Liver (tissue), 8 donors: ENCODE measurements at regions not wholly inside any gene's neighbourhood (a gene's known extent, or its start where the extent isn't known, plus 50 kb on each side); places are given as distances from the start of the nearest gene placed in this dataset.

Experiments used
- DNase-seq: peaks from one replicate; pipeline ENCODE4 v3.0.0-alpha.2; 2017; ENCODE audit warnings: low spot score
- H3K27ac ChIP-seq, 2 donors: one replicate each; pipeline ENCODE4 v1.7.0; 2013; ENCODE audit warnings: inconsistent platforms in 2 of 2, low read length in 2 of 2, control low read depth in 1 of 2, low read depth in 1 of 2, mild to moderate bottlenecking in 1 of 2
- H3K27me3 ChIP-seq, 4 donors: one replicate each; pipeline versions ENCODE4 v1.6.1 to v1.7.0; 2013; ENCODE audit warnings: low read length in 3 of 4, inconsistent platforms in 1 of 4, mild to moderate bottlenecking in 1 of 4, moderate library complexity in 1 of 4; ENCODE audit not compliant: control insufficient read depth in 4 of 4, insufficient read depth in 4 of 4
- H3K36me3 ChIP-seq, 4 donors: one replicate each; pipeline versions ENCODE4 v1.6.1 to v1.7.0; 2013; ENCODE audit warnings: low read length in 3 of 4, mild to moderate bottlenecking in 3 of 4, low read depth in 1 of 4, moderate library complexity in 1 of 4; ENCODE audit not compliant: control insufficient read depth in 4 of 4, insufficient read depth in 3 of 4
- H3K4me1 ChIP-seq, 4 donors: one replicate each; pipeline versions ENCODE4 v1.6.1 to v1.7.0; 2013; ENCODE audit warnings: low read length in 3 of 4, mild to moderate bottlenecking in 3 of 4, moderate library complexity in 1 of 4; ENCODE audit not compliant: control insufficient read depth in 4 of 4, insufficient read depth in 4 of 4
- H3K4me3 ChIP-seq, 3 donors: one replicate each; pipeline versions ENCODE4 v1.6.1 to v1.7.0; 2013; ENCODE audit warnings: low read length in 3 of 3, control low read depth in 1 of 3, low read depth in 1 of 3, mild to moderate bottlenecking in 1 of 3
- H3K9ac ChIP-seq, 2 donors: one replicate each; pipeline ENCODE4 v1.7.0; 2013; ENCODE audit warnings: low read length in 2 of 2, mild to moderate bottlenecking in 2 of 2, moderate library complexity in 2 of 2, control low read depth in 1 of 2, low read depth in 1 of 2
- H3K9me3 ChIP-seq, 4 donors: one replicate each; pipeline versions ENCODE4 v1.6.1 to v1.7.0; 2013; ENCODE audit warnings: low read length in 3 of 4; ENCODE audit not compliant: control insufficient read depth in 4 of 4
- EGR1 ChIP-seq, 2 donors: IDR thresholded peaks; 2 replicates each; pipeline ENCODE4 v1.6.1; 2016 to 2018; ENCODE audit warnings: antibody characterized with exemption in 2 of 2, low read depth in 2 of 2
- FOXA1 ChIP-seq: IDR thresholded peaks from 2 replicates; pipeline ENCODE4 v1.6.1; 2016; ENCODE audit warnings: antibody characterized with exemption
- FOXA2 ChIP-seq: IDR thresholded peaks from 2 replicates; pipeline ENCODE4 v1.6.1; 2016; ENCODE audit warnings: antibody characterized with exemption
- GABPA ChIP-seq, 2 donors: IDR thresholded peaks in 1 of 2; conservative IDR thresholded peaks in 1 of 2; 2 replicates each; pipeline ENCODE4 v1.6.1; 2016; ENCODE audit warnings: antibody characterized with exemption in 2 of 2, mild to moderate bottlenecking in 1 of 2, moderate library complexity in 1 of 2
- HNF4A ChIP-seq, 2 donors: conservative IDR thresholded peaks; 2 replicates each; pipeline ENCODE4 v1.6.1; 2016; ENCODE audit warnings: antibody characterized with exemption in 2 of 2, mild to moderate bottlenecking in 2 of 2
- HNF4G ChIP-seq: IDR thresholded peaks from 2 replicates; pipeline ENCODE4 v1.6.1; 2016; ENCODE audit warnings: antibody characterized with exemption
- JUND ChIP-seq, 2 donors: IDR thresholded peaks; 2 replicates each; pipeline ENCODE4 v1.6.1; 2016; ENCODE audit warnings: antibody characterized with exemption in 2 of 2
- NR2F2 ChIP-seq: IDR thresholded peaks from 2 replicates; pipeline ENCODE4 v1.6.1; 2016; ENCODE audit warnings: antibody characterized with exemption
- REST ChIP-seq: IDR thresholded peaks from 2 replicates; pipeline ENCODE4 v1.6.1; 2016; ENCODE audit warnings: antibody characterized with exemption, mild to moderate bottlenecking
- RXRA ChIP-seq, 2 donors: IDR thresholded peaks; 2 replicates each; pipeline ENCODE4 v1.6.1; 2017 to 2018; ENCODE audit warnings: antibody characterized with exemption in 2 of 2, mild to moderate bottlenecking in 1 of 2
- SP1 ChIP-seq: IDR thresholded peaks from 2 replicates; pipeline ENCODE4 v1.6.1; 2018; ENCODE audit warnings: antibody characterized with exemption, mild to moderate bottlenecking
- TAF1 ChIP-seq: conservative IDR thresholded peaks from 2 replicates; pipeline ENCODE4 v1.6.1; 2016; ENCODE audit warnings: antibody characterized with exemption, mild to moderate bottlenecking
- YY1 ChIP-seq: IDR thresholded peaks from 2 replicates; pipeline ENCODE4 v1.6.1; 2016; ENCODE audit warnings: antibody characterized with exemption, mild to moderate bottlenecking
- WGBS: extraction: QIAGEN DNeasy Blood & Tissue Kit; methylation state at CpG from one replicate; pipeline ENCODE4 v1.1.7; 2013; 5-methylcytosine and 5-hydroxymethylcytosine counted together
- TF ChIP-seq, protein P1 (sequence below): fragments of 150-350 bp; IDR thresholded peaks from 2 replicates; pipeline ENCODE4 v1.5.1; 2017; ENCODE audit warnings: improper control_type of control experiment, low read depth, low read length; ENCODE audit not compliant: missing input control
- TF ChIP-seq, protein P2 (sequence below): IDR thresholded peaks from 2 replicates; pipeline ENCODE4 v1.6.1; 2016; ENCODE audit warnings: antibody characterized with exemption
- TF ChIP-seq, protein P3 (sequence below): IDR thresholded peaks from 2 replicates; pipeline ENCODE4 v1.6.1; 2016; ENCODE audit warnings: antibody characterized with exemption
- donor health status: healthy.
- donor health status: healthy.
- donor health status: healthy.
- donor health status: healthy.
- donor health status: healthy.

- WGBS: 92% methylated on average over 6 of the region's 6 CpGs
- no peak for DNase-seq
- H3K36me3 ChIP-seq: no peaks in the 10 kb centered on the region
- TF ChIP-seq FOXA2: no peak
- TF ChIP-seq, protein P1, sequence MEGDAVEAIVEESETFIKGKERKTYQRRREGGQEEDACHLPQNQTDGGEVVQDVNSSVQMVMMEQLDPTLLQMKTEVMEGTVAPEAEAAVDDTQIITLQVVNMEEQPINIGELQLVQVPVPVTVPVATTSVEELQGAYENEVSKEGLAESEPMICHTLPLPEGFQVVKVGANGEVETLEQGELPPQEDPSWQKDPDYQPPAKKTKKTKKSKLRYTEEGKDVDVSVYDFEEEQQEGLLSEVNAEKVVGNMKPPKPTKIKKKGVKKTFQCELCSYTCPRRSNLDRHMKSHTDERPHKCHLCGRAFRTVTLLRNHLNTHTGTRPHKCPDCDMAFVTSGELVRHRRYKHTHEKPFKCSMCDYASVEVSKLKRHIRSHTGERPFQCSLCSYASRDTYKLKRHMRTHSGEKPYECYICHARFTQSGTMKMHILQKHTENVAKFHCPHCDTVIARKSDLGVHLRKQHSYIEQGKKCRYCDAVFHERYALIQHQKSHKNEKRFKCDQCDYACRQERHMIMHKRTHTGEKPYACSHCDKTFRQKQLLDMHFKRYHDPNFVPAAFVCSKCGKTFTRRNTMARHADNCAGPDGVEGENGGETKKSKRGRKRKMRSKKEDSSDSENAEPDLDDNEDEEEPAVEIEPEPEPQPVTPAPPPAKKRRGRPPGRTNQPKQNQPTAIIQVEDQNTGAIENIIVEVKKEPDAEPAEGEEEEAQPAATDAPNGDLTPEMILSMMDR: no peak
- no peak for TF ChIP-seq EGR1 (IDR thresholded peaks at IDR 0.05; ENCODE audit: low read depth in 2 of 2)
- TF ChIP-seq, protein P2, sequence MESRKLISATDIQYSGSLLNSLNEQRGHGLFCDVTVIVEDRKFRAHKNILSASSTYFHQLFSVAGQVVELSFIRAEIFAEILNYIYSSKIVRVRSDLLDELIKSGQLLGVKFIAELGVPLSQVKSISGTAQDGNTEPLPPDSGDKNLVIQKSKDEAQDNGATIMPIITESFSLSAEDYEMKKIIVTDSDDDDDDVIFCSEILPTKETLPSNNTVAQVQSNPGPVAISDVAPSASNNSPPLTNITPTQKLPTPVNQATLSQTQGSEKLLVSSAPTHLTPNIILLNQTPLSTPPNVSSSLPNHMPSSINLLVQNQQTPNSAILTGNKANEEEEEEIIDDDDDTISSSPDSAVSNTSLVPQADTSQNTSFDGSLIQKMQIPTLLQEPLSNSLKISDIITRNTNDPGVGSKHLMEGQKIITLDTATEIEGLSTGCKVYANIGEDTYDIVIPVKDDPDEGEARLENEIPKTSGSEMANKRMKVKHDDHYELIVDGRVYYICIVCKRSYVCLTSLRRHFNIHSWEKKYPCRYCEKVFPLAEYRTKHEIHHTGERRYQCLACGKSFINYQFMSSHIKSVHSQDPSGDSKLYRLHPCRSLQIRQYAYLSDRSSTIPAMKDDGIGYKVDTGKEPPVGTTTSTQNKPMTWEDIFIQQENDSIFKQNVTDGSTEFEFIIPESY: no peak
- TF ChIP-seq NR2F2: no peak
- H3K4me3 ChIP-seq: no peak overlapping the region
- no peak overlapping the region for H3K27ac ChIP-seq
- H3K9me3 ChIP-seq: no peaks in the 10 kb centered on the region
- no peaks in the 10 kb centered on the region for H3K27me3 ChIP-seq
- no peaks in the 10 kb centered on the region for H3K4me1 ChIP-seq
- no peak overlapping the region for H3K9ac ChIP-seq
Observed at GRCh38 chr1:164446020-164446419, 113.0 kb upstream of the PBX1 start.

GRCh38 chr1:164452549-164452948 lies 106.4 kb upstream of the PBX1 start:
- H3K36me3 ChIP-seq: no peaks in the 10 kb centered on the region
- no peak for DNase-seq
- peaks cover 0 to 3% (median 0%) of the 10 kb centered on the region in 4 donors for H3K9me3 ChIP-seq
- no peak overlapping the region for H3K9ac ChIP-seq
- H3K27me3 ChIP-seq: peaks cover 0 to 2% (median 0%) of the 10 kb centered on the region in 4 donors
- H3K4me3 ChIP-seq: no peak overlapping the region
- H3K4me1 ChIP-seq: no peaks in the 10 kb centered on the region
- WGBS: 89% methylated on average over 1 of the region's 1 CpG
- TF ChIP-seq, protein P2: no peak
- no peak for TF ChIP-seq JUND (IDR thresholded peaks at IDR 0.05)
- no peak for TF ChIP-seq GABPA (IDR thresholded peaks at IDR 0.05 in 1 of 2, conservative IDR thresholded peaks at IDR 0.05 in 1 of 2)
- TF ChIP-seq FOXA2: no peak
- no peak for TF ChIP-seq EGR1 (IDR thresholded peaks at IDR 0.05; ENCODE audit: low read depth in 2 of 2)
- no peak for TF ChIP-seq HNF4G
- no peak for TF ChIP-seq HNF4A (conservative IDR thresholded peaks at IDR 0.05)
- TF ChIP-seq, protein P3, sequence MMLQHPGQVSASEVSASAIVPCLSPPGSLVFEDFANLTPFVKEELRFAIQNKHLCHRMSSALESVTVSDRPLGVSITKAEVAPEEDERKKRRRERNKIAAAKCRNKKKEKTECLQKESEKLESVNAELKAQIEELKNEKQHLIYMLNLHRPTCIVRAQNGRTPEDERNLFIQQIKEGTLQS: no peak
- no peak for TF ChIP-seq NR2F2
- no peak for TF ChIP-seq REST
- TF ChIP-seq TAF1: no peak
- TF ChIP-seq SP1: no peak
- no peak for TF ChIP-seq RXRA (IDR thresholded peaks at IDR 0.05)
- TF ChIP-seq FOXA1: no peak
- TF ChIP-seq YY1: no peak
- TF ChIP-seq, protein P1: no peak
- H3K27ac ChIP-seq: no peak overlapping the region
